ENCODE measurements at regions not wholly inside any gene's neighbourhood (a gene's known extent, or its start where the extent isn't known, plus 50 kb on each side); places are given as distances from the start of the nearest gene placed in this dataset.
"Not testable (repeated sequence)": the region's sequence is repeated elsewhere in the genome, so short reads cannot be mapped to it uniquely, and the experiment has no call there.

DNA sequence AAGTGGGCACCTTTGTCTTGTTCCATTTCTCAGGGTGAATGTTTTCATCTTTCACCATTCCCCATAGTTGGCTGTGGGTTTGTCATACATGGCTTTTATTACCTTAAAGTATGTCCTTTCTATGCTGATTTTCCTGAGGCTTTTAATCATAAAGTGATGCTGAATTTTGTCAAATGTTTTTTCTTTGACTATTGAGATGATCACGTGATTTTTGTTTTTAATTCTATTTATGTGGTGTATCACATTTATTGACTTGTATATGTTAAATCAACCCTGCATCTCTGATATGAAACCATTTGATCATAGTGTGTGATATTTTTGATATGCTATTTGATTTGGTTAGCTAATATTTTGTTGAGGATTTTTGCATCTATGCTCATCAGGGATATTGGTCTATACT lies 216.4 kb upstream of the FAT3 start:
- Mint-ChIP-seq H3K36me3 (ENCODE audit: low read depth, unreplicated experiment) (no peaks in the 10 kb centered on the region), H3K27me3 (ENCODE audit: unreplicated experiment) (no peaks in the 10 kb centered on the region), H3K4me1 (ENCODE audit: unreplicated experiment) (no peaks in the 10 kb centered on the region), H3K9me3 (ENCODE audit: unreplicated experiment) (no peaks in the 10 kb centered on the region), H3K4me3 (ENCODE audit: unreplicated experiment) (no peak overlapping the region), H3K27ac (ENCODE audit: unreplicated experiment) (no peak overlapping the region)
- DNase-seq (ENCODE audit: low spot score) = no peak
- TF ChIP-seq, protein P1, sequence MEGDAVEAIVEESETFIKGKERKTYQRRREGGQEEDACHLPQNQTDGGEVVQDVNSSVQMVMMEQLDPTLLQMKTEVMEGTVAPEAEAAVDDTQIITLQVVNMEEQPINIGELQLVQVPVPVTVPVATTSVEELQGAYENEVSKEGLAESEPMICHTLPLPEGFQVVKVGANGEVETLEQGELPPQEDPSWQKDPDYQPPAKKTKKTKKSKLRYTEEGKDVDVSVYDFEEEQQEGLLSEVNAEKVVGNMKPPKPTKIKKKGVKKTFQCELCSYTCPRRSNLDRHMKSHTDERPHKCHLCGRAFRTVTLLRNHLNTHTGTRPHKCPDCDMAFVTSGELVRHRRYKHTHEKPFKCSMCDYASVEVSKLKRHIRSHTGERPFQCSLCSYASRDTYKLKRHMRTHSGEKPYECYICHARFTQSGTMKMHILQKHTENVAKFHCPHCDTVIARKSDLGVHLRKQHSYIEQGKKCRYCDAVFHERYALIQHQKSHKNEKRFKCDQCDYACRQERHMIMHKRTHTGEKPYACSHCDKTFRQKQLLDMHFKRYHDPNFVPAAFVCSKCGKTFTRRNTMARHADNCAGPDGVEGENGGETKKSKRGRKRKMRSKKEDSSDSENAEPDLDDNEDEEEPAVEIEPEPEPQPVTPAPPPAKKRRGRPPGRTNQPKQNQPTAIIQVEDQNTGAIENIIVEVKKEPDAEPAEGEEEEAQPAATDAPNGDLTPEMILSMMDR (IDR thresholded peaks at IDR 0.05; ENCODE audit: unreplicated experiment) = no peak

DNA sequence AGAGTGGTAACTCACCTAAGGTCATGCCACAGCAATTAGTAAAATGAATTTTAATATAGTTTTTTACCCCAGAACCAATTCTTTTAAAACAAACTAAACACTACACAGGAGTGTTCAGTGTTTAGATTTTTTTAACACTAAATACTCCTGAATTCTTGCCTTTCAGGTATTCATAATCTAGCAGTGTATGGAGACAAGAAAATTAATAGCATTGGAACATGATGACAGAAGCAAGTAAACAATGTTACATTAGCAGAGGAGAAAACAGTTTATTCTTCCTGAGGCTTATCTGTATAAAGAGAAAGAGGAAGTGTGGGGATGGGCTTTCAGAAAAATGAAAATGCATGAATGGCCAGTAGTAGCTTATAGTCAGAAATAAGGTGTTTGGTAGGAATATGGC lies 222.1 kb upstream of the FAT3 start:
- H3K4me3 Mint-ChIP-seq (ENCODE audit: unreplicated experiment) = no peak overlapping the region
- H3K36me3 Mint-ChIP-seq (ENCODE audit: low read depth, unreplicated experiment) = no peaks in the 10 kb centered on the region
- TF ChIP-seq, protein P1 (IDR thresholded peaks at IDR 0.05; ENCODE audit: unreplicated experiment) = no peak
- no peak overlapping the region for H3K27ac Mint-ChIP-seq (ENCODE audit: unreplicated experiment)
- no peaks in the 10 kb centered on the region for H3K9me3 Mint-ChIP-seq (ENCODE audit: unreplicated experiment)
- H3K27me3 Mint-ChIP-seq (ENCODE audit: unreplicated experiment) = no peaks in the 10 kb centered on the region
- H3K4me1 Mint-ChIP-seq (ENCODE audit: unreplicated experiment) = peaks cover 15% of the 10 kb centered on the region
- no peak for DNase-seq (ENCODE audit: low spot score)

DNA sequence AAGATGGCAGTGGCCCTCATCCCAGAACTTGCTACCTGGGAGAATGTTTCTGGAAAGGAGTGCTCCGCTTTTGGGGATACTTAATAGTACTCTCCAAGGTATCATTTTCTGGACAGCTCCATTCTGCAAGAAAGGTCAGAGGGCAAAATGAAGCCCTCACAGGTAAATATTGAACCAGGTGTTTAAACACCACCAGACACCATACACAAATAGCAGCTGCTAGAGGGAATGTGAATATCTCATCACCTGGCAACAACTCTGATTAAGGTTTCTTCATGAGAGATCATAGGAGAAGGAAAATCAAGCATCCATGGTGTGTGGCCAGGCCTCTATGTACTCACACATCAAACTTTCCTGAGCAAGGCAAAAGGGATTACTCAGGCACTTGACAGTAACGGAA lies 226.1 kb upstream of the FAT3 start:
- DNase-seq (ENCODE audit: low spot score) = no peak
- TF ChIP-seq, protein P1 (IDR thresholded peaks at IDR 0.05; ENCODE audit: unreplicated experiment) = no peak
- Mint-ChIP-seq H3K27me3 (ENCODE audit: unreplicated experiment) (no peaks in the 10 kb centered on the region), H3K4me1 (ENCODE audit: unreplicated experiment) (peaks cover 15% of the 10 kb centered on the region), H3K4me3 (ENCODE audit: unreplicated experiment) (no peak overlapping the region), H3K36me3 (ENCODE audit: low read depth, unreplicated experiment) (no peaks in the 10 kb centered on the region), H3K27ac (ENCODE audit: unreplicated experiment) (no peak overlapping the region), H3K9me3 (ENCODE audit: unreplicated experiment) (no peaks in the 10 kb centered on the region)

DNA sequence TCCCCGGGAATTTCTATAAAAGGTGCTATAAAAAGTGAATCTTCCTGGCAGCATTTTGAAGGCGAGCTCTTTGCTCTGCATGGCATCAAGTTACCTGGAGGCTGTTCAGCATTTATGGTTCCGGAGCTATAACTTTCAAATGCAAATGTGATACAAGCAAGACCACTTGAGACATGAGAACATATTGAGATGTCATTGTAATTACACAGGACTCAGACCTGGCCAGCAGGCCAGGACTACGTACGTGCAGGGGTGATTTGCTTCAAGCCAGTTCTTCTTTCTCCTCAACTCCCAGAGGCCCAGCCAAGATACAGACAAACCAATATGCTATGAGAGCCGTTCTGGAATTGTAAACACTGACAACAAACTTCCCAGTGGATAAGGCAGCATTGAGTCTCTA lies 227.4 kb upstream of the FAT3 start:
- no peaks in the 10 kb centered on the region for H3K27me3 Mint-ChIP-seq (ENCODE audit: unreplicated experiment)
- TF ChIP-seq, protein P1 (IDR thresholded peaks at IDR 0.05; ENCODE audit: unreplicated experiment) = no peak
- H3K9me3 Mint-ChIP-seq (ENCODE audit: unreplicated experiment) = no peaks in the 10 kb centered on the region
- H3K4me1 Mint-ChIP-seq (ENCODE audit: unreplicated experiment) = peaks cover 11% of the 10 kb centered on the region
- H3K27ac Mint-ChIP-seq (ENCODE audit: unreplicated experiment) = no peak overlapping the region
- no peak for DNase-seq (ENCODE audit: low spot score)
- H3K36me3 Mint-ChIP-seq (ENCODE audit: low read depth, unreplicated experiment) = no peaks in the 10 kb centered on the region
- H3K4me3 Mint-ChIP-seq (ENCODE audit: unreplicated experiment) = no peak overlapping the region

DNA sequence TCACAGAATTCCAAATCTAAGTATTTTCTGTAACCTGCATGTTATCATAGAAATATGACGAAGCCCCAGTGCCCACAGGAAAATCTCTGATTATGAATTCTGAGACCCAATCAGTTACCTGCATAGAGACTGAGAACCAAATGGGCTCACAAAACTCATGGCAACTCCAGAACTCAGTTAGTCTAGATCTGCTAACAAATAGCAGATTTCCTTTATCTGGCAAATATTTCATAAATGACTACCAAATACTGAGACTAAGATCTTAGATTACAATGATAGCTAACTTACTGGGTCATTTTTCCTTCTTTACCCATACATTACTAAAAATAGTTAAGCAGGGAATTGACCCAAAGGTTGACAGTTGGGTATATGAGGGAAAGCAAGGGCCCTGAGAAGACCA lies 228.1 kb upstream of the FAT3 start:
- H3K27me3 Mint-ChIP-seq (ENCODE audit: unreplicated experiment) = no peaks in the 10 kb centered on the region
- peaks cover 10% of the 10 kb centered on the region for H3K4me1 Mint-ChIP-seq (ENCODE audit: unreplicated experiment)
- DNase-seq (ENCODE audit: low spot score) = no peak
- H3K36me3 Mint-ChIP-seq (ENCODE audit: low read depth, unreplicated experiment) = no peaks in the 10 kb centered on the region
- no peak overlapping the region for H3K4me3 Mint-ChIP-seq (ENCODE audit: unreplicated experiment)
- no peaks in the 10 kb centered on the region for H3K9me3 Mint-ChIP-seq (ENCODE audit: unreplicated experiment)
- H3K27ac Mint-ChIP-seq (ENCODE audit: unreplicated experiment) = no peak overlapping the region
- TF ChIP-seq, protein P1 (IDR thresholded peaks at IDR 0.05; ENCODE audit: unreplicated experiment) = no peak

GRCh38 chr11:91988443-91988842 lies 236.2 kb upstream of the FAT3 start:
- H3K9me3 Mint-ChIP-seq (ENCODE audit: unreplicated experiment); H3K27ac Mint-ChIP-seq (ENCODE audit: unreplicated experiment); H3K4me3 Mint-ChIP-seq (ENCODE audit: unreplicated experiment); H3K36me3 Mint-ChIP-seq (ENCODE audit: low read depth, unreplicated experiment); DNase-seq (ENCODE audit: low spot score); H3K27me3 Mint-ChIP-seq (ENCODE audit: unreplicated experiment): not testable (repeated sequence)
- H3K4me1 Mint-ChIP-seq (ENCODE audit: unreplicated experiment) = peaks cover 11% of the 10 kb centered on the region
